ENCODE measurements at regions not wholly inside any gene's neighbourhood (a gene's known extent, or its start where the extent isn't known, plus 50 kb on each side); places are given as distances from the start of the nearest gene placed in this dataset.

GRCh38 chr18:52220062-52220591 is 119.9 kb upstream of the DCC start:
- Histone ChIP-seq H3K4me1 (ENCODE audit: control insufficient read depth in 1 of 2, insufficient read depth in 2 of 2, low read length in 2 of 2) (no peaks in the 10 kb centered on the region), H2AFZ (ENCODE audit: low read depth, low read length, poor library complexity, severe bottlenecking) (no peak overlapping the region), H3K27me3 (ENCODE audit: insufficient read depth, low read length) (no peaks in the 10 kb centered on the region), H3K36me3 (ENCODE audit: control insufficient read depth in 1 of 2, insufficient read depth in 2 of 2, low read length in 2 of 2) (no peaks in the 10 kb centered on the region), H3K79me2 (ENCODE audit: insufficient read depth, low read length) (no peaks in the 10 kb centered on the region), H3K9me3 (ENCODE audit: control insufficient read depth in 1 of 2, insufficient read depth in 1 of 2, low read depth in 1 of 2, low read length in 2 of 2) (peaks cover 5 to 29% of the 10 kb centered on the region in 2 experiments; a peak in 2 of 4 replicates), H3K9me2 (ENCODE audit: insufficient read depth) (no peaks in the 10 kb centered on the region), H3K4me2 (ENCODE audit: low read length) (no peak overlapping the region), H3K4me3 (replicated peaks in 1 of 2; ENCODE audit: low read depth in 1 of 2, low read length in 2 of 2) (no peak overlapping the region), H4K20me1 (ENCODE audit: insufficient read depth) (no peaks in the 10 kb centered on the region), H3K9ac (ENCODE audit: low read length) (no peak overlapping the region), H3K27ac (ENCODE audit: low read depth, low read length) (no peak overlapping the region)
- ATAC-seq (no peak), DNase-seq (ENCODE audit: low read depth, low spot score) (no peak)
- POLR2A ChIA-PET, result no interaction called here
- intact Hi-C loops (cut with micrococcal nuclease), result no loop called here
- BruUV-seq (replicated peaks), result no TSS peak
- CTCF ChIA-PET, result no interaction called here
- RAD21 ChIA-PET (ENCODE audit: low non-redundant PET in 1 of 2, low total read pairs in 2 of 2, uncharacterized antibody in 2 of 2, unreplicated experiment in 2 of 2), result no interaction called here
- TF ChIP-seq SRF (IDR thresholded peaks at IDR 0.05; ENCODE audit: low read depth), result no peak
- TF ChIP-seq SIN3A (IDR thresholded peaks at IDR 0.05; ENCODE audit: low read depth), result no peak
- no peak for TF ChIP-seq POLR2AphosphoS5 (IDR thresholded peaks at IDR 0.05; ENCODE audit: low read depth, low read length)
- no peak for TF ChIP-seq POLR2A (IDR thresholded peaks at IDR 0.05; ENCODE audit: borderline replicate concordance, extremely low read depth, insufficient read depth, insufficient read length)
- TF ChIP-seq, protein P1, sequence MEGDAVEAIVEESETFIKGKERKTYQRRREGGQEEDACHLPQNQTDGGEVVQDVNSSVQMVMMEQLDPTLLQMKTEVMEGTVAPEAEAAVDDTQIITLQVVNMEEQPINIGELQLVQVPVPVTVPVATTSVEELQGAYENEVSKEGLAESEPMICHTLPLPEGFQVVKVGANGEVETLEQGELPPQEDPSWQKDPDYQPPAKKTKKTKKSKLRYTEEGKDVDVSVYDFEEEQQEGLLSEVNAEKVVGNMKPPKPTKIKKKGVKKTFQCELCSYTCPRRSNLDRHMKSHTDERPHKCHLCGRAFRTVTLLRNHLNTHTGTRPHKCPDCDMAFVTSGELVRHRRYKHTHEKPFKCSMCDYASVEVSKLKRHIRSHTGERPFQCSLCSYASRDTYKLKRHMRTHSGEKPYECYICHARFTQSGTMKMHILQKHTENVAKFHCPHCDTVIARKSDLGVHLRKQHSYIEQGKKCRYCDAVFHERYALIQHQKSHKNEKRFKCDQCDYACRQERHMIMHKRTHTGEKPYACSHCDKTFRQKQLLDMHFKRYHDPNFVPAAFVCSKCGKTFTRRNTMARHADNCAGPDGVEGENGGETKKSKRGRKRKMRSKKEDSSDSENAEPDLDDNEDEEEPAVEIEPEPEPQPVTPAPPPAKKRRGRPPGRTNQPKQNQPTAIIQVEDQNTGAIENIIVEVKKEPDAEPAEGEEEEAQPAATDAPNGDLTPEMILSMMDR (IDR thresholded peaks at IDR 0.05 in 2 of 3, conservative IDR thresholded peaks at IDR 0.05 in 1 of 3; ENCODE audit: borderline replicate concordance in 1 of 3, insufficient read depth in 1 of 3, low read depth in 2 of 3, low read length in 2 of 3), result no peak

GRCh38 chr18:52222211-52222610 is 117.8 kb upstream of the DCC start:
- Histone ChIP-seq H3K4me1 (ENCODE audit: control insufficient read depth in 1 of 2, insufficient read depth in 2 of 2, low read length in 2 of 2) (no peaks in the 10 kb centered on the region), H3K36me3 (ENCODE audit: control insufficient read depth in 1 of 2, insufficient read depth in 2 of 2, low read length in 2 of 2) (no peaks in the 10 kb centered on the region), H3K9me3 (ENCODE audit: control insufficient read depth in 1 of 2, insufficient read depth in 1 of 2, low read depth in 1 of 2, low read length in 2 of 2) (peaks cover 0 to 33% of the 10 kb centered on the region in 2 experiments; a peak in 2 of 4 replicates), H3K4me2 (ENCODE audit: low read length) (no peak overlapping the region), H3K4me3 (replicated peaks in 1 of 2; ENCODE audit: low read depth in 1 of 2, low read length in 2 of 2) (no peak overlapping the region), H3K27me3 (ENCODE audit: insufficient read depth, low read length) (no peaks in the 10 kb centered on the region), H2AFZ (ENCODE audit: low read depth, low read length, poor library complexity, severe bottlenecking) (no peak overlapping the region), H4K20me1 (ENCODE audit: insufficient read depth) (no peaks in the 10 kb centered on the region), H3K9ac (ENCODE audit: low read length) (no peak overlapping the region), H3K79me2 (ENCODE audit: insufficient read depth, low read length) (no peaks in the 10 kb centered on the region), H3K27ac (ENCODE audit: low read depth, low read length) (no peak overlapping the region), H3K9me2 (ENCODE audit: insufficient read depth) (no peaks in the 10 kb centered on the region)
- no peak for DNase-seq (ENCODE audit: low read depth, low spot score)
- intact Hi-C loops (cut with micrococcal nuclease), result no loop called here
- ChIA-PET RAD21 (ENCODE audit: low non-redundant PET in 1 of 2, low total read pairs in 2 of 2, uncharacterized antibody in 2 of 2, unreplicated experiment in 2 of 2) (no interaction called here), POLR2A (no interaction called here), CTCF (no interaction called here)
- BruUV-seq (replicated peaks), result no TSS peak
- ATAC-seq, result no peak
- TF ChIP-seq SP1 (IDR thresholded peaks at IDR 0.05; ENCODE audit: low read depth) (no peak), CEBPB (IDR thresholded peaks at IDR 0.05; ENCODE audit: low read depth) (no peak), ZFX (IDR thresholded peaks at IDR 0.05) (no peak), ZNF274 (IDR thresholded peaks at IDR 0.05; ENCODE audit: low read depth, low read length) (no peak), TCF7L2 (IDR thresholded peaks at IDR 0.05; ENCODE audit: borderline replicate concordance, extremely low read depth, insufficient read depth, insufficient read length) (no peak), EZH2phosphoT487 (IDR thresholded peaks at IDR 0.05; ENCODE audit: borderline replicate concordance) (no peak), POLR2A (IDR thresholded peaks at IDR 0.05; ENCODE audit: borderline replicate concordance, extremely low read depth, insufficient read depth, insufficient read length) (no peak), JUND (IDR thresholded peaks at IDR 0.05) (no peak)
- TF ChIP-seq, protein P2, sequence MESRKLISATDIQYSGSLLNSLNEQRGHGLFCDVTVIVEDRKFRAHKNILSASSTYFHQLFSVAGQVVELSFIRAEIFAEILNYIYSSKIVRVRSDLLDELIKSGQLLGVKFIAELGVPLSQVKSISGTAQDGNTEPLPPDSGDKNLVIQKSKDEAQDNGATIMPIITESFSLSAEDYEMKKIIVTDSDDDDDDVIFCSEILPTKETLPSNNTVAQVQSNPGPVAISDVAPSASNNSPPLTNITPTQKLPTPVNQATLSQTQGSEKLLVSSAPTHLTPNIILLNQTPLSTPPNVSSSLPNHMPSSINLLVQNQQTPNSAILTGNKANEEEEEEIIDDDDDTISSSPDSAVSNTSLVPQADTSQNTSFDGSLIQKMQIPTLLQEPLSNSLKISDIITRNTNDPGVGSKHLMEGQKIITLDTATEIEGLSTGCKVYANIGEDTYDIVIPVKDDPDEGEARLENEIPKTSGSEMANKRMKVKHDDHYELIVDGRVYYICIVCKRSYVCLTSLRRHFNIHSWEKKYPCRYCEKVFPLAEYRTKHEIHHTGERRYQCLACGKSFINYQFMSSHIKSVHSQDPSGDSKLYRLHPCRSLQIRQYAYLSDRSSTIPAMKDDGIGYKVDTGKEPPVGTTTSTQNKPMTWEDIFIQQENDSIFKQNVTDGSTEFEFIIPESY (IDR thresholded peaks at IDR 0.05; ENCODE audit: extremely low read depth, insufficient replicate concordance, low read length), result no peak
- TF ChIP-seq, protein P3, sequence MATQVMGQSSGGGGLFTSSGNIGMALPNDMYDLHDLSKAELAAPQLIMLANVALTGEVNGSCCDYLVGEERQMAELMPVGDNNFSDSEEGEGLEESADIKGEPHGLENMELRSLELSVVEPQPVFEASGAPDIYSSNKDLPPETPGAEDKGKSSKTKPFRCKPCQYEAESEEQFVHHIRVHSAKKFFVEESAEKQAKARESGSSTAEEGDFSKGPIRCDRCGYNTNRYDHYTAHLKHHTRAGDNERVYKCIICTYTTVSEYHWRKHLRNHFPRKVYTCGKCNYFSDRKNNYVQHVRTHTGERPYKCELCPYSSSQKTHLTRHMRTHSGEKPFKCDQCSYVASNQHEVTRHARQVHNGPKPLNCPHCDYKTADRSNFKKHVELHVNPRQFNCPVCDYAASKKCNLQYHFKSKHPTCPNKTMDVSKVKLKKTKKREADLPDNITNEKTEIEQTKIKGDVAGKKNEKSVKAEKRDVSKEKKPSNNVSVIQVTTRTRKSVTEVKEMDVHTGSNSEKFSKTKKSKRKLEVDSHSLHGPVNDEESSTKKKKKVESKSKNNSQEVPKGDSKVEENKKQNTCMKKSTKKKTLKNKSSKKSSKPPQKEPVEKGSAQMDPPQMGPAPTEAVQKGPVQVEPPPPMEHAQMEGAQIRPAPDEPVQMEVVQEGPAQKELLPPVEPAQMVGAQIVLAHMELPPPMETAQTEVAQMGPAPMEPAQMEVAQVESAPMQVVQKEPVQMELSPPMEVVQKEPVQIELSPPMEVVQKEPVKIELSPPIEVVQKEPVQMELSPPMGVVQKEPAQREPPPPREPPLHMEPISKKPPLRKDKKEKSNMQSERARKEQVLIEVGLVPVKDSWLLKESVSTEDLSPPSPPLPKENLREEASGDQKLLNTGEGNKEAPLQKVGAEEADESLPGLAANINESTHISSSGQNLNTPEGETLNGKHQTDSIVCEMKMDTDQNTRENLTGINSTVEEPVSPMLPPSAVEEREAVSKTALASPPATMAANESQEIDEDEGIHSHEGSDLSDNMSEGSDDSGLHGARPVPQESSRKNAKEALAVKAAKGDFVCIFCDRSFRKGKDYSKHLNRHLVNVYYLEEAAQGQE (IDR thresholded peaks at IDR 0.05; ENCODE audit: low read depth), result no peak

All from HCT116 (cell line).